Heart right ventricle (tissue), 16 donors: ENCODE measurements at regions not wholly inside any gene's neighbourhood (a gene's known extent, or its start where the extent isn't known, plus 50 kb on each side); places are given as distances from the start of the nearest gene placed in this dataset.

Experiments used
- ATAC-seq, 8 donors: fragments of 200-7000 bp; cut with Tn5 transposase; one replicate each; pipeline ENCODE4 v1.9.1; 2020; ENCODE audit warnings: mild to moderate bottlenecking in 8 of 8, moderate library complexity in 8 of 8, moderate number of reproducible peaks in 1 of 8
- DNase-seq, 2 donors: peaks; one replicate each; pipeline ENCODE4 v3.0.0-alpha.2; 2020
- H3K27ac ChIP-seq, 10 donors: fragments of 200-600 bp; sonication (generic) in 2 of 10; one replicate each; pipeline versions ENCODE4 v1.5.0 to v1.8.0; 2020 to 2022; ENCODE audit warnings: mild to moderate bottlenecking in 3 of 10
- H3K27me3 ChIP-seq, 7 donors: fragments of 200-600 bp; one replicate each; pipeline ENCODE4 v1.8.0; 2021 to 2022; ENCODE audit warnings: mild to moderate bottlenecking in 2 of 7
- H3K36me3 ChIP-seq, 9 donors: fragments of 200-600 bp; sonication (generic) in 1 of 9; one replicate each; pipeline versions ENCODE4 v1.5.0 to v1.8.0; 2020 to 2022; ENCODE audit warnings: mild to moderate bottlenecking in 2 of 9
- H3K4me1 ChIP-seq, 9 donors: fragments of 200-600 bp; sonication (generic) in 1 of 9; one replicate each; pipeline versions ENCODE4 v1.5.0 to v1.8.0; 2020 to 2022; ENCODE audit warnings: mild to moderate bottlenecking in 4 of 9
- H3K4me3 ChIP-seq, 10 donors: fragments of 200-600 bp; sonication (generic) in 2 of 10; one replicate each; pipeline versions ENCODE4 v1.5.0 to v1.8.0; 2020 to 2022; ENCODE audit warnings: mild to moderate bottlenecking in 7 of 10, moderate library complexity in 2 of 10
- H3K9me3 ChIP-seq, 11 donors: fragments of 200-600 bp in 10 of 11; sonication (generic) in 2 of 11; one replicate each; pipeline versions ENCODE4 v1.5.0 to v1.8.0; 2013 to 2022; ENCODE audit warnings: mild to moderate bottlenecking in 2 of 11, control low read depth in 1 of 11, moderate library complexity in 1 of 11
- CTCF ChIP-seq, 9 donors: fragments of 200-600 bp; sonication (generic) in 2 of 9; IDR thresholded peaks; one replicate each; pipeline versions ENCODE4 v1.5.0 to v1.8.0; 2021 to 2022; ENCODE audit warnings: antibody characterized with exemption in 9 of 9, mild to moderate bottlenecking in 5 of 9, moderate library complexity in 1 of 9
- WGBS, 2 donors: extraction: QIAGEN DNeasy Blood & Tissue Kit; methylation state at CpG; one replicate each; pipeline ENCODE4 v1.1.7; 2013; ENCODE audit warnings: inconsistent platforms in 1 of 2; 5-methylcytosine and 5-hydroxymethylcytosine counted together
- intact Hi-C, 10 donors: fragments of 100-400 bp; cut with DNase I; formaldehyde crosslinking; loops; one replicate each; pipeline versions ENCODE4 v1.11.1 to v1.14.2; 2022
- donor health status: Arrhythmogenic right ventricular cardiomyopathy.
- donor health status: ischemic (EF 13 %, LVEDD 7.1; RV severe dilation, severe dysfunction).
- donor health status: healthy with polysubstance abuse.
- donor health status: DM: no; HTN: yes; CAD: no.
- donor health status: DM: no; HTN: no; CAD: no.
- donor health status: ischemic (EF 25% LVEDD 6.9; RV normal size, moderate dysfunction).
- donor health status: ischemic (EF 25% LVEDD 5.7; RV mildly dilated, moderate dysfunction).
- donor health status: healthy.
- donor health status: DM: yes; HTN: yes; CAD: no.
- donor health status: Ischemic cardiomyopathy.
- donor health status: ischemic (EF 35%, LVEDD 5.7; RV mildly dilated, moderate dysfunction).
- donor health status: nonischemic (EF 11% LVEDD 7.7; RV severe dilation, severe dysfunction).
- donor health status: DM: yes; HTN: yes; CAD: no.
- donor health status: PGD.
- donor health status: ischemic (EF 29% LVEDD 5.4; RV normal size, mild dysfunction).
- donor health status: nonischemic (EF 23%, LVEDD 6.1; RV moderate dilation, normal function).

DNA sequence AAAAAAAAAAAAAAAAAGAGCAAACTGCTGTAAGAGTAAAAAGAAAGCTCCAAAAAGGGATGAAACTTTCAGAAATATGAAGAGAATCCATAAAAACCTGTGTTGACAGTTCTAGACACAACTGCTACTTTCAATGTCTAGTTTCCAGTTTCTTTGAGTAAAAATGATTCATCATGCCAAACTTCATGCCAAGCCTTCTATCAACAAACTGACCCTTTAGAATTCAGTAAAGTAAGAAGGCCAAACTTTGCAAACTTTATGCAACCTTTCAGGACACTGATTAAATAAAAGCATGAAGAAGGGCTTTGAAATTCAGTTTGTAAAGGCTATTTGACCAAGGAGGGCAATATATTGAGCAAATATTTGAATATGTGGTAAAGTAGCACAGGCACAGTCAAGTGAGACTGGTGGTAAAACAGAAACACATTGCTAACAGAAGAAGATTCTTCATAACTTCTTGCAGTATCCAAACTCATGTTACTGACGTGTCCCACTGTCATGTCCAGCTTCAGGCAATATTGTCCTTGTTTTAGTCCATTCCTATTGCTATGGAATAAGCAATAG lies 56.3 kb upstream of the CFAP20DC start:
- Histone ChIP-seq H3K4me1 (peaks cover 0 to 3% (median 0%) of the 10 kb centered on the region in 9 donors), H3K36me3 (no peaks in the 10 kb centered on the region), H3K27me3 (peaks cover 0 to under 1% (median 0%) of the 10 kb centered on the region in 7 donors), H3K9me3 (no peaks in the 10 kb centered on the region), H3K27ac (no peak overlapping the region), H3K4me3 (no peak overlapping the region)
- no peak for ATAC-seq
- 93 to 97% methylated on average over 1 of the region's 1 CpG for WGBS, 2 donors
- no peak for DNase-seq
- intact Hi-C loops: no loop called here
- no peak for TF ChIP-seq CTCF (IDR thresholded peaks at IDR 0.05)

GRCh38 chr3:59103552-59103951 lies 53.7 kb upstream of the CFAP20DC start:
- Histone ChIP-seq H3K4me1 (peaks cover 0 to 3% (median 0%) of the 10 kb centered on the region in 9 donors), H3K27me3 (peaks cover 0 to 14% (median 0%) of the 10 kb centered on the region in 7 donors), H3K9me3 (peaks cover 0 to under 1% (median 0%) of the 10 kb centered on the region in 11 donors), H3K36me3 (no peaks in the 10 kb centered on the region), H3K4me3 (no peak overlapping the region), H3K27ac (no peak overlapping the region)
- WGBS, 2 donors: 77 to 78% methylated on average over 1 of the region's 1 CpG
- no peak for TF ChIP-seq CTCF (IDR thresholded peaks at IDR 0.05)
- DNase-seq (no peak), ATAC-seq (no peak)
- intact Hi-C loops: no loop called here

DNA sequence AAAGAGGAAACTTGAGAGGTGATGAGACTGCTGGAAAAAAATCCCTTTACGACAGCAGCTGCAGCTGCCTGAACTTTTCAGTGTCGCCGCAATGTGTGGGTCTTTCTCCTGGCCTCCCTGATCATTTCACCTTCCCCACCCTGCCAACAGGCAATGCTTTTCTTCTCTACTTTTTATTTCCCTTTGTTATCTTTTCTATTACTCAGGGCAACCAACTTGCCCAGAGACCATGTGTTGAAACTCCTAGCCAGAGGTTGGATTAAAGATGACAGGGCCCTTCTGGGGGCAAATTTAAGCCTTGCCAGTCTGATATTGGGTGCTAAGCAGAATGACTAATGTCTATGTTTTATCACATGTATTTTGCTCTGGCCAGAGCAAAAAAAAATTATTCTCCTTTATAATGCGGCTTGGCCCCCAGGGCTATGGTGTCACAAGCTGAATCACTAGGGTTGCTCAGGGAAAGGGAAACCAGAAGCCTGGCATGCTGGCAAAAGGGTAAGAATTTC lies 51.5 kb upstream of the CFAP20DC start:
- H3K27me3 ChIP-seq: peaks cover 0 to 14% (median 0%) of the 10 kb centered on the region in 7 donors
- peaks cover 0 to 12% (median 0%) of the 10 kb centered on the region in 11 donors for H3K9me3 ChIP-seq
- 90 to 93% methylated on average over 4 of the region's 4 CpGs for WGBS, 2 donors
- DNase-seq (no peak), ATAC-seq (no peak)
- H3K36me3 ChIP-seq: no peaks in the 10 kb centered on the region
- TF ChIP-seq CTCF (IDR thresholded peaks at IDR 0.05): no peak
- intact Hi-C loops: no loop called here
- no peaks in the 10 kb centered on the region for H3K4me1 ChIP-seq
- H3K4me3 ChIP-seq: no peak overlapping the region
- H3K27ac ChIP-seq: no peak overlapping the region
